ENCODE measurements at regions not wholly inside any gene's neighbourhood (a gene's known extent, or its start where the extent isn't known, plus 50 kb on each side); places are given as distances from the start of the nearest gene placed in this dataset.

DNA sequence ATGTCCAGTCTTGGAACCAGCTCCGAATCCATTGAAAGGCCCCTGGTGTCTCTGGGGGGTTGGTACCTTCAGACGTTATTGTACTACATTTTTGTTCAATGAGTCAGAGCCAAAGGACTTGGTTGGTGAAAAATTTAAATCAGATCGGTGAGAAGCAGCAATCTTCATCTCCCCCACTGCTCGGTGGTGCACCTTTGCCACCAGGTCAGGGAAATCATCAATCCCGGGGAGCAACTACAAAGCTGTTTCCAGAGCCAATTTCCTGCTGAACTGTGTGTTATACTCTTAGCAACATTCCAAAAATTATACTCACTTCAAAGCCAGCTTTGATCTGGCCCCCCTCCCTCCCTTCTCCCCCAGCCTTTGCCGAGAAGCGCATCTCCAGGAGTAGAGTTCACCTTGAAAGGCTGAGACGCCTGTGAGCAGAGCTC lies 375.2 kb upstream of the WWC1 start:
- H3K27ac ChIP-seq = no peak overlapping the region
- TF ChIP-seq ZFX (IDR thresholded peaks at IDR 0.05; ENCODE audit: borderline replicate concordance) = no peak
- TF ChIP-seq, protein P1, sequence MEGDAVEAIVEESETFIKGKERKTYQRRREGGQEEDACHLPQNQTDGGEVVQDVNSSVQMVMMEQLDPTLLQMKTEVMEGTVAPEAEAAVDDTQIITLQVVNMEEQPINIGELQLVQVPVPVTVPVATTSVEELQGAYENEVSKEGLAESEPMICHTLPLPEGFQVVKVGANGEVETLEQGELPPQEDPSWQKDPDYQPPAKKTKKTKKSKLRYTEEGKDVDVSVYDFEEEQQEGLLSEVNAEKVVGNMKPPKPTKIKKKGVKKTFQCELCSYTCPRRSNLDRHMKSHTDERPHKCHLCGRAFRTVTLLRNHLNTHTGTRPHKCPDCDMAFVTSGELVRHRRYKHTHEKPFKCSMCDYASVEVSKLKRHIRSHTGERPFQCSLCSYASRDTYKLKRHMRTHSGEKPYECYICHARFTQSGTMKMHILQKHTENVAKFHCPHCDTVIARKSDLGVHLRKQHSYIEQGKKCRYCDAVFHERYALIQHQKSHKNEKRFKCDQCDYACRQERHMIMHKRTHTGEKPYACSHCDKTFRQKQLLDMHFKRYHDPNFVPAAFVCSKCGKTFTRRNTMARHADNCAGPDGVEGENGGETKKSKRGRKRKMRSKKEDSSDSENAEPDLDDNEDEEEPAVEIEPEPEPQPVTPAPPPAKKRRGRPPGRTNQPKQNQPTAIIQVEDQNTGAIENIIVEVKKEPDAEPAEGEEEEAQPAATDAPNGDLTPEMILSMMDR (IDR thresholded peaks at IDR 0.05) = no peak

DNA sequence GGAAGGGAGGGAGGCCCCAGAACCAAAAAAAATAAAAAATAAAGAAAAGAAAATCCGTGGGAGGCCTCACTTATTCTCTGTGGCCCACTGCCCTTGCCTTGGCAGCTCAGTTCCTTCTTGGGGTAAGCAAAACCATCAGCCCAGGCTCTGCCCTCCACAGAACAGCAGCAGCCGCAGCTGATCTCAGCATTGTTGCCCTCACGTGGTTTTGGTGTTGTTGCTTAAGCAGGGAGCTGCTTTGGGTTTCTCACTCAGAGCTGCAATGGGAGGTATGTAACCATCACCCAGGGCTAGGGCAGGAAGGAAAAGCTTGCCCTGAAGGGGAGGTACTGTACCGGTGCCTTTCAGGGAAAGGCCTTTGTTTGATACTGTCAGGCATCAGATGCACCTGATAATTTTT lies 374.7 kb upstream of the WWC1 start:
- H3K27ac ChIP-seq = no peak overlapping the region
- TF ChIP-seq, protein P1 (IDR thresholded peaks at IDR 0.05) = no peak
- TF ChIP-seq ZFX (IDR thresholded peaks at IDR 0.05; ENCODE audit: borderline replicate concordance) = no peak

DNA sequence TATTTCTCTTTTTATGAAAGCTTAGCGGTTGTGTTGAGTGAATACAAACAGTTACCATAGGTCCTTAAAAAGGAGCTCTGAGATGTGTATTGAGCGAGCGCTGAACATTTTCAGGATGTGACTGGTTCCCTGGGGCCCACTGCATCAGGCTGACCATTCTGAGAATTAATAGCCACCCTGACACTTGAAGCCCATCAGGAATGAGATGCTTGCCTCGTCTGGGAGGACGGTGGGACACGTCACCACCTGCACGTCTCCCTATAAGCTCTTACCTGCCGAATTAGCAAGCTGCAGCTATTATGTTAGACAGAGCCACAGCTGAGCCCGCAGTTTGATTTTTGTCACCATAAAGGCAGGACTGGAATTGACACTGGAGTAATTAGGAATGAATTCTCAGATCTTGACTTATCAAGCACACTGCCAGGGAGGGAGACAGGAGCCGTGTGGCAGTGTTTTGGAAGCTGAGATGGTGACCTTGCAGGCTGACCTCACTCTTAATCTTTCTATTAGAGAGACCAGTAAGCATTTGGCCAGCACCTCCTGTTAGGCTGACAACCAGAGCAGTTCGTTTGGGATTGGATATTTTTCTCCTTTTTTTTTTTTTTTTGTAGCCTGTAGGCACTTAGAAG lies 373.1 kb upstream of the WWC1 start:
- H3K27ac ChIP-seq = no peak overlapping the region
- TF ChIP-seq ZFX (IDR thresholded peaks at IDR 0.05; ENCODE audit: borderline replicate concordance) = no peak

DNA sequence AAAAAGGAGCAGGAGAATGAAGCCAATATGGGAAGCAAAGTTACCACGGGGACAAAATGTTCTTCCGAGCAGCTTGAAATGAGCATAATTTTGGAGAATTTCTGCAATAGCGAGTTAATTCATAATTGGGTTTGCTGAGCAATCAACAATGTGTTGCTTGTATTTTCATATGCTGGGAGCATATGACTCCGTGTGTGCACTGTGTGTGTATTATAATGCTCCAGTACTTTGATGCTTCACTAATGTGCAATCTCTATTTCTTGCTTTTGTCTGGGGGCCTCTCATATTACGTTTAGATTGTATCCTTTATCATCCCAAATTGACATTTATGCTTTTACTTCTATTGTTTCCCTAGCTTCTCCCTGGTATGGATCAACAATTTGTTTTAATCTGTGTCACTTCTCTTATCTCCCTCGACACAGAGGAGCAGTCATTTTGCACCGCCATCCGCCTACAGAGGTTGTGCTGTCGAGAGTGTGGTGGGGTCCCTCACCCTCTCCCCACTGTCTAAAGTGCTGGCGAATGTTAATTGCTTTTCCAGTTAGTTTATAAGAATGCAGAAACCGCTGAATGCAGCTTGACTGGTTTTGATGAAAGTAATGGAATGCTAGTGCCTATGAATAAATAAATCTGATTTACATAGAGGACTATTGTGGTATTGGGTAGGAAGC lies 372.5 kb upstream of the WWC1 start:
- no peak for TF ChIP-seq ZFX (IDR thresholded peaks at IDR 0.05; ENCODE audit: borderline replicate concordance)
- TF ChIP-seq, protein P1 (IDR thresholded peaks at IDR 0.05) = no peak
- no peak overlapping the region for H3K27ac ChIP-seq

DNA sequence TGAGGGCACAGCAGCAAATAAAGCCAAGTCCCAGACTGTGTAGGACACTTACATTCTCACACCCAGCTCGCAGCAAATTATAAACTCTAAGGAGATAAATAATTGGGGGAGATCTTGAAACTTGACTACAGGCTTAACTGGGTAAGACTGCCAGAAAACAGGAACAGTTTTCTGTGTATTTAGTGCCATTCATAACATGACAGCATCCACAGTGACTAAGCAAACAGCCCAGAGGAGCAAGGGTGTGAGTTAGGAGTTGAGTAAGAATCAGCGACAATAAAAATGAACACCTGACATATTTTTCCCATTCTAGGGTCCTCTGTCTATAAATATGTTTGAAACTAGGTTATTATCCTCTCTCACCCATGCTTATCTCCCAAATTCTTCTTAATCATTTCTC lies 370.9 kb upstream of the WWC1 start:
- no peak overlapping the region for H3K27ac ChIP-seq
- TF ChIP-seq, protein P1 (IDR thresholded peaks at IDR 0.05) = no peak
- TF ChIP-seq ZFX (IDR thresholded peaks at IDR 0.05; ENCODE audit: borderline replicate concordance) = no peak

DNA sequence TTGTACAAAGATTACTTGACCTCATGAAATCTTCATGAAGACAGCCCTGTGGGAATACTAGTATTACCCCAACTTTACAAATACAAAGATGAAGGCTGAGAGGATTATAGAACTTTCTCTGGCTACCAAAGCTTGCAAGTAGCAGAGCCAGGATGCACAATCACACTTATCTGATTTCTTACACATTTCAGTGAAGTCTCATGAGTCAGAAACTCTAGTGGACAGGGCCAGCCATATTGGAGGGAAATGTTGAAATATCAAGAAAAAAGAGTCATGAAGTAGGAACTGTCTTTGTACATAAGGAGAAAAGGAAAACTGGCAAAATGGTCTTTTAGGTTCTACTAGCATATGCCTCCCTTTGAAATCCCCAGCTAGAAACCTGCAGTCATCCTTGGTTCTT lies 369.6 kb upstream of the WWC1 start:
- no peak for TF ChIP-seq ZFX (IDR thresholded peaks at IDR 0.05; ENCODE audit: borderline replicate concordance)
- TF ChIP-seq, protein P1 (IDR thresholded peaks at IDR 0.05) = no peak
- H3K27ac ChIP-seq = no peak overlapping the region

DNA sequence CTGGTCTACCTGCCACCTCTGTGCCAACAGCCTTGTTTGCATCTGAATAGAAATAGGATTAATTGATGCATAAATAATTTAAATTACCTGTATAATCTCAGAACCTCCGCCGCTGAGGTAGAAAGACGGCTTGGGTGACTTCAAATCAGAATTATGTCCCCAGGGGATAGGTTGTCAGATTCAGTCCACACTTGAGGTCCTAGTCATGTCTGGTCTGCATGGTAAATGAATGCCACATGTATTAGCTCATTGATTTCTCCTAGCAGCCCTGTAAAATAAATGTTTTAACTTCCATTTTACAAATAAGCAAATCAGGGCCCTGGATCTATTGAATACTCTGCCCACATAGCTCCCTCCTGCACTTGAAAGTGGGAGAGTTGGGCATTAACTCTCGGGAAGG lies 368.0 kb upstream of the WWC1 start:
- no peak overlapping the region for H3K27ac ChIP-seq
- no peak for TF ChIP-seq ZFX (IDR thresholded peaks at IDR 0.05; ENCODE audit: borderline replicate concordance)
- TF ChIP-seq, protein P1 (IDR thresholded peaks at IDR 0.05) = no peak
